ENCODE measurements at regions not wholly inside any gene's neighbourhood (a gene's known extent, or its start where the extent isn't known, plus 50 kb on each side); places are given as distances from the start of the nearest gene placed in this dataset.

DNA sequence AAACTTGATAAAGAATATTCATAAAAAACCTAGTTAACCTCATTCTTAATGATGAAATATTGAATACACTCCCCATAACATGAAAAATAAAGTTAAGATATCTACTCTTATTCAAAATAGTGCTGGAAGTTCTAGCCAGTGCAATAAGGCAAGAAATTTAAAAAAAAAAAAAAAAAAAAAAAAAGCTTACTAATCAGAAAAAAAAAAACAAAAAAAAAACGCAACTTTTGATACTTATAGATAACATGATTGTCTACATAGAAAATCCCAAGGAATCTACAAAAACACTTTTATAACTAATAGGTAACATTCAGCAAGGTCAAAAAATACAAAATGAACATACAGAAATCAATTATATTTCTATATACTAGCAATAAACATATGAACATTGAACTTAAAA is 515.6 kb downstream of the UQCRFS1 start (continued):
- TF ChIP-seq, protein P1, sequence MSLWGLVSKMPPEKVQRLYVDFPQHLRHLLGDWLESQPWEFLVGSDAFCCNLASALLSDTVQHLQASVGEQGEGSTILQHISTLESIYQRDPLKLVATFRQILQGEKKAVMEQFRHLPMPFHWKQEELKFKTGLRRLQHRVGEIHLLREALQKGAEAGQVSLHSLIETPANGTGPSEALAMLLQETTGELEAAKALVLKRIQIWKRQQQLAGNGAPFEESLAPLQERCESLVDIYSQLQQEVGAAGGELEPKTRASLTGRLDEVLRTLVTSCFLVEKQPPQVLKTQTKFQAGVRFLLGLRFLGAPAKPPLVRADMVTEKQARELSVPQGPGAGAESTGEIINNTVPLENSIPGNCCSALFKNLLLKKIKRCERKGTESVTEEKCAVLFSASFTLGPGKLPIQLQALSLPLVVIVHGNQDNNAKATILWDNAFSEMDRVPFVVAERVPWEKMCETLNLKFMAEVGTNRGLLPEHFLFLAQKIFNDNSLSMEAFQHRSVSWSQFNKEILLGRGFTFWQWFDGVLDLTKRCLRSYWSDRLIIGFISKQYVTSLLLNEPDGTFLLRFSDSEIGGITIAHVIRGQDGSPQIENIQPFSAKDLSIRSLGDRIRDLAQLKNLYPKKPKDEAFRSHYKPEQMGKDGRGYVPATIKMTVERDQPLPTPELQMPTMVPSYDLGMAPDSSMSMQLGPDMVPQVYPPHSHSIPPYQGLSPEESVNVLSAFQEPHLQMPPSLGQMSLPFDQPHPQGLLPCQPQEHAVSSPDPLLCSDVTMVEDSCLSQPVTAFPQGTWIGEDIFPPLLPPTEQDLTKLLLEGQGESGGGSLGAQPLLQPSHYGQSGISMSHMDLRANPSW (CRISPR knock-in tag; conservative IDR thresholded peaks at IDR 0.05; ENCODE audit: low read depth) = no peak
- no peak for TF ChIP-seq KAT7 (CRISPR knock-in tag; IDR thresholded peaks at IDR 0.05; ENCODE audit: borderline replicate concordance)
- no peak for TF ChIP-seq SOX15 (CRISPR knock-in tag; IDR thresholded peaks at IDR 0.05)
- no peak for TF ChIP-seq NR1H2 (CRISPR knock-in tag; IDR thresholded peaks at IDR 0.05)
- TF ChIP-seq, protein P2, sequence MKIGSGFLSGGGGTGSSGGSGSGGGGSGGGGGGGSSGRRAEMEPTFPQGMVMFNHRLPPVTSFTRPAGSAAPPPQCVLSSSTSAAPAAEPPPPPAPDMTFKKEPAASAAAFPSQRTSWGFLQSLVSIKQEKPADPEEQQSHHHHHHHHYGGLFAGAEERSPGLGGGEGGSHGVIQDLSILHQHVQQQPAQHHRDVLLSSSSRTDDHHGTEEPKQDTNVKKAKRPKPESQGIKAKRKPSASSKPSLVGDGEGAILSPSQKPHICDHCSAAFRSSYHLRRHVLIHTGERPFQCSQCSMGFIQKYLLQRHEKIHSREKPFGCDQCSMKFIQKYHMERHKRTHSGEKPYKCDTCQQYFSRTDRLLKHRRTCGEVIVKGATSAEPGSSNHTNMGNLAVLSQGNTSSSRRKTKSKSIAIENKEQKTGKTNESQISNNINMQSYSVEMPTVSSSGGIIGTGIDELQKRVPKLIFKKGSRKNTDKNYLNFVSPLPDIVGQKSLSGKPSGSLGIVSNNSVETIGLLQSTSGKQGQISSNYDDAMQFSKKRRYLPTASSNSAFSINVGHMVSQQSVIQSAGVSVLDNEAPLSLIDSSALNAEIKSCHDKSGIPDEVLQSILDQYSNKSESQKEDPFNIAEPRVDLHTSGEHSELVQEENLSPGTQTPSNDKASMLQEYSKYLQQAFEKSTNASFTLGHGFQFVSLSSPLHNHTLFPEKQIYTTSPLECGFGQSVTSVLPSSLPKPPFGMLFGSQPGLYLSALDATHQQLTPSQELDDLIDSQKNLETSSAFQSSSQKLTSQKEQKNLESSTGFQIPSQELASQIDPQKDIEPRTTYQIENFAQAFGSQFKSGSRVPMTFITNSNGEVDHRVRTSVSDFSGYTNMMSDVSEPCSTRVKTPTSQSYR (CRISPR knock-in tag; IDR thresholded peaks at IDR 0.05) = no peak

DNA sequence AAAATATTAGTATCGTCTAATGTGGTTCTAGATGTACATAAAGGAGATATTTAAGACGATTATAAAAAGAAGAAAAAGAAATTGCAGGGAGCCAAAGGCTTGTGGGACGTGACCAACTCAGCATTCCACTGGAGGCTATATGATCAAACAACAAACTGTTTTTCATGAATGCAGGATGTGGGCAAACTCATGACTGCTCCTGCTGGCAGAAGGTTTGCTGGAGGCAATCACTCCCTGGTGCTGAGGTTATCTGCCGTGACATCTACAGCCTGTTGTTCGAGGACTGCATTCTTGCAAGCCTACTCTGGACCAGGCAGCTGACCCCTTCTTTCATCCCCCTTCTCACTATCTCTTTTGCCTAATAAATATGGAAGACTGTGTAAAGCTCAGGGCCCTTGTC is 518.1 kb downstream of the UQCRFS1 start:
- ATAC-seq (no peak), DNase-seq (ENCODE audit: low spot score) (no peak)
- no peak overlapping the region for H3K27ac Mint-ChIP-seq
- TF ChIP-seq, protein P3, sequence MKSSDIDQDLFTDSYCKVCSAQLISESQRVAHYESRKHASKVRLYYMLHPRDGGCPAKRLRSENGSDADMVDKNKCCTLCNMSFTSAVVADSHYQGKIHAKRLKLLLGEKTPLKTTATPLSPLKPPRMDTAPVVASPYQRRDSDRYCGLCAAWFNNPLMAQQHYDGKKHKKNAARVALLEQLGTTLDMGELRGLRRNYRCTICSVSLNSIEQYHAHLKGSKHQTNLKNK (CRISPR knock-in tag; IDR thresholded peaks at IDR 0.05) = no peak
- TF ChIP-seq RELA (CRISPR knock-in tag; IDR thresholded peaks at IDR 0.05; ENCODE audit: borderline replicate concordance) (no peak), MXD4 (CRISPR knock-in tag; IDR thresholded peaks at IDR 0.05; ENCODE audit: borderline replicate concordance) (no peak), HMGA2 (CRISPR knock-in tag; IDR thresholded peaks at IDR 0.05) (no peak), NFE2L1 (CRISPR knock-in tag; IDR thresholded peaks at IDR 0.05) (no peak), ESRRA (CRISPR knock-in tag; IDR thresholded peaks at IDR 0.05; ENCODE audit: borderline replicate concordance) (no peak), RORB (CRISPR knock-in tag; IDR thresholded peaks at IDR 0.05) (no peak), JAZF1 (CRISPR knock-in tag; IDR thresholded peaks at IDR 0.05) (no peak), ZNF317 (CRISPR knock-in tag; IDR thresholded peaks at IDR 0.05; ENCODE audit: borderline replicate concordance, low read depth) (no peak), ZNF232 (CRISPR knock-in tag; IDR thresholded peaks at IDR 0.05) (no peak), PRRX2 (CRISPR knock-in tag; IDR thresholded peaks at IDR 0.05) (no peak)
- TF ChIP-seq, protein P4, sequence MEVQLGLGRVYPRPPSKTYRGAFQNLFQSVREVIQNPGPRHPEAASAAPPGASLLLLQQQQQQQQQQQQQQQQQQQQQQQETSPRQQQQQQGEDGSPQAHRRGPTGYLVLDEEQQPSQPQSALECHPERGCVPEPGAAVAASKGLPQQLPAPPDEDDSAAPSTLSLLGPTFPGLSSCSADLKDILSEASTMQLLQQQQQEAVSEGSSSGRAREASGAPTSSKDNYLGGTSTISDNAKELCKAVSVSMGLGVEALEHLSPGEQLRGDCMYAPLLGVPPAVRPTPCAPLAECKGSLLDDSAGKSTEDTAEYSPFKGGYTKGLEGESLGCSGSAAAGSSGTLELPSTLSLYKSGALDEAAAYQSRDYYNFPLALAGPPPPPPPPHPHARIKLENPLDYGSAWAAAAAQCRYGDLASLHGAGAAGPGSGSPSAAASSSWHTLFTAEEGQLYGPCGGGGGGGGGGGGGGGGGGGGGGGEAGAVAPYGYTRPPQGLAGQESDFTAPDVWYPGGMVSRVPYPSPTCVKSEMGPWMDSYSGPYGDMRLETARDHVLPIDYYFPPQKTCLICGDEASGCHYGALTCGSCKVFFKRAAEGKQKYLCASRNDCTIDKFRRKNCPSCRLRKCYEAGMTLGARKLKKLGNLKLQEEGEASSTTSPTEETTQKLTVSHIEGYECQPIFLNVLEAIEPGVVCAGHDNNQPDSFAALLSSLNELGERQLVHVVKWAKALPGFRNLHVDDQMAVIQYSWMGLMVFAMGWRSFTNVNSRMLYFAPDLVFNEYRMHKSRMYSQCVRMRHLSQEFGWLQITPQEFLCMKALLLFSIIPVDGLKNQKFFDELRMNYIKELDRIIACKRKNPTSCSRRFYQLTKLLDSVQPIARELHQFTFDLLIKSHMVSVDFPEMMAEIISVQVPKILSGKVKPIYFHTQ (CRISPR knock-in tag; IDR thresholded peaks at IDR 0.05) = no peak
- TF ChIP-seq, protein P5, sequence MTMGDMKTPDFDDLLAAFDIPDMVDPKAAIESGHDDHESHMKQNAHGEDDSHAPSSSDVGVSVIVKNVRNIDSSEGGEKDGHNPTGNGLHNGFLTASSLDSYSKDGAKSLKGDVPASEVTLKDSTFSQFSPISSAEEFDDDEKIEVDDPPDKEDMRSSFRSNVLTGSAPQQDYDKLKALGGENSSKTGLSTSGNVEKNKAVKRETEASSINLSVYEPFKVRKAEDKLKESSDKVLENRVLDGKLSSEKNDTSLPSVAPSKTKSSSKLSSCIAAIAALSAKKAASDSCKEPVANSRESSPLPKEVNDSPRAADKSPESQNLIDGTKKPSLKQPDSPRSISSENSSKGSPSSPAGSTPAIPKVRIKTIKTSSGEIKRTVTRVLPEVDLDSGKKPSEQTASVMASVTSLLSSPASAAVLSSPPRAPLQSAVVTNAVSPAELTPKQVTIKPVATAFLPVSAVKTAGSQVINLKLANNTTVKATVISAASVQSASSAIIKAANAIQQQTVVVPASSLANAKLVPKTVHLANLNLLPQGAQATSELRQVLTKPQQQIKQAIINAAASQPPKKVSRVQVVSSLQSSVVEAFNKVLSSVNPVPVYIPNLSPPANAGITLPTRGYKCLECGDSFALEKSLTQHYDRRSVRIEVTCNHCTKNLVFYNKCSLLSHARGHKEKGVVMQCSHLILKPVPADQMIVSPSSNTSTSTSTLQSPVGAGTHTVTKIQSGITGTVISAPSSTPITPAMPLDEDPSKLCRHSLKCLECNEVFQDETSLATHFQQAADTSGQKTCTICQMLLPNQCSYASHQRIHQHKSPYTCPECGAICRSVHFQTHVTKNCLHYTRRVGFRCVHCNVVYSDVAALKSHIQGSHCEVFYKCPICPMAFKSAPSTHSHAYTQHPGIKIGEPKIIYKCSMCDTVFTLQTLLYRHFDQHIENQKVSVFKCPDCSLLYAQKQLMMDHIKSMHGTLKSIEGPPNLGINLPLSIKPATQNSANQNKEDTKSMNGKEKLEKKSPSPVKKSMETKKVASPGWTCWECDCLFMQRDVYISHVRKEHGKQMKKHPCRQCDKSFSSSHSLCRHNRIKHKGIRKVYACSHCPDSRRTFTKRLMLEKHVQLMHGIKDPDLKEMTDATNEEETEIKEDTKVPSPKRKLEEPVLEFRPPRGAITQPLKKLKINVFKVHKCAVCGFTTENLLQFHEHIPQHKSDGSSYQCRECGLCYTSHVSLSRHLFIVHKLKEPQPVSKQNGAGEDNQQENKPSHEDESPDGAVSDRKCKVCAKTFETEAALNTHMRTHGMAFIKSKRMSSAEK (CRISPR knock-in tag; IDR thresholded peaks at IDR 0.05; ENCODE audit: borderline replicate concordance) = no peak
- TF ChIP-seq, protein P6, sequence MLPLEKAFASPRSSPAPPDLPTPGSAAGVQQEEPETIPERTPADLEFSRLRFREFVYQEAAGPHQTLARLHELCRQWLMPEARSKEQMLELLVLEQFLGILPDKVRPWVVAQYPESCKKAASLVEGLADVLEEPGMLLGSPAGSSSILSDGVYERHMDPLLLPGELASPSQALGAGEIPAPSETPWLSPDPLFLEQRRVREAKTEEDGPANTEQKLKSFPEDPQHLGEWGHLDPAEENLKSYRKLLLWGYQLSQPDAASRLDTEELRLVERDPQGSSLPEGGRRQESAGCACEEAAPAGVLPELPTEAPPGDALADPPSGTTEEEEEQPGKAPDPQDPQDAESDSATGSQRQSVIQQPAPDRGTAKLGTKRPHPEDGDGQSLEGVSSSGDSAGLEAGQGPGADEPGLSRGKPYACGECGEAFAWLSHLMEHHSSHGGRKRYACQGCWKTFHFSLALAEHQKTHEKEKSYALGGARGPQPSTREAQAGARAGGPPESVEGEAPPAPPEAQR (CRISPR knock-in tag; IDR thresholded peaks at IDR 0.05) = no peak
- TF ChIP-seq, protein P7, sequence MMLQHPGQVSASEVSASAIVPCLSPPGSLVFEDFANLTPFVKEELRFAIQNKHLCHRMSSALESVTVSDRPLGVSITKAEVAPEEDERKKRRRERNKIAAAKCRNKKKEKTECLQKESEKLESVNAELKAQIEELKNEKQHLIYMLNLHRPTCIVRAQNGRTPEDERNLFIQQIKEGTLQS (CRISPR knock-in tag; conservative IDR thresholded peaks at IDR 0.05) = no peak
- TF ChIP-seq, protein P8, sequence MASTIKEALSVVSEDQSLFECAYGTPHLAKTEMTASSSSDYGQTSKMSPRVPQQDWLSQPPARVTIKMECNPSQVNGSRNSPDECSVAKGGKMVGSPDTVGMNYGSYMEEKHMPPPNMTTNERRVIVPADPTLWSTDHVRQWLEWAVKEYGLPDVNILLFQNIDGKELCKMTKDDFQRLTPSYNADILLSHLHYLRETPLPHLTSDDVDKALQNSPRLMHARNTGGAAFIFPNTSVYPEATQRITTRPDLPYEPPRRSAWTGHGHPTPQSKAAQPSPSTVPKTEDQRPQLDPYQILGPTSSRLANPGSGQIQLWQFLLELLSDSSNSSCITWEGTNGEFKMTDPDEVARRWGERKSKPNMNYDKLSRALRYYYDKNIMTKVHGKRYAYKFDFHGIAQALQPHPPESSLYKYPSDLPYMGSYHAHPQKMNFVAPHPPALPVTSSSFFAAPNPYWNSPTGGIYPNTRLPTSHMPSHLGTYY (CRISPR knock-in tag; IDR thresholded peaks at IDR 0.05) = no peak
- ChIA-PET CTCF (no interaction called here), POLR2A (no interaction called here)
- no peaks in the 10 kb centered on the region for H3K4me1 Mint-ChIP-seq
- peaks cover 38% of the 10 kb centered on the region for H3K36me3 Mint-ChIP-seq
- peaks cover 26% of the 10 kb centered on the region for H3K9me3 Mint-ChIP-seq
- no peaks in the 10 kb centered on the region for H3K27me3 Mint-ChIP-seq (ENCODE audit: low read depth)
- no peak overlapping the region for H3K4me3 Mint-ChIP-seq

All from WTC11 (cell line).